WTC11 (cell line): ENCODE measurements at regions not wholly inside any gene's neighbourhood (a gene's known extent, or its start where the extent isn't known, plus 50 kb on each side); places are given as distances from the start of the nearest gene placed in this dataset.

Source experiments
- ATAC-seq: fragments of 200-7000 bp; cut with Tn5 transposase; 2 replicates; pipeline ENCODE4 v1.10.0; 2021; ENCODE audit warnings: mild to moderate bottlenecking, moderate library complexity
- CTCF ChIA-PET: fragments of 300-600 bp; sonication (Branson Sonifier 250); formaldehyde crosslinking; loops from one replicate; lab custom pipeline; 2021; ENCODE audit warnings: antibody characterized with exemption; lab: Charles Lee
- POLR2A ChIA-PET: fragments of 350-600 bp; sonication (Branson Sonifier 250); formaldehyde crosslinking; loops from one replicate; lab custom pipeline; 2021; ENCODE audit warnings: antibody characterized with exemption; lab: Charles Lee
- DNase-seq: peaks from one replicate; pipeline ENCODE4 v3.0.0; 2021; ENCODE audit warnings: low spot score
- H3K27ac Mint-ChIP-seq: 2 replicates; pipeline ENCODE4 v1.8.0; 2021; ENCODE audit warnings: mixed read lengths
- H3K27me3 Mint-ChIP-seq: 2 replicates; pipeline ENCODE4 v1.8.0; 2021; ENCODE audit warnings: low read depth, mild to moderate bottlenecking, moderate library complexity, mixed read lengths
- H3K36me3 Mint-ChIP-seq: 2 replicates; pipeline ENCODE4 v1.8.0; 2021; ENCODE audit warnings: mixed read lengths
- H3K4me1 Mint-ChIP-seq: 2 replicates; pipeline ENCODE4 v1.8.0; 2022; ENCODE audit warnings: mixed read lengths
- H3K4me3 Mint-ChIP-seq: 2 replicates; pipeline ENCODE4 v1.8.0; 2021; ENCODE audit warnings: mild to moderate bottlenecking, moderate library complexity, mixed read lengths
- H3K9me3 Mint-ChIP-seq: 2 replicates; pipeline ENCODE4 v1.8.0; 2021; ENCODE audit warnings: mixed read lengths
- ATF3 ChIP-seq: sonication (generic); formaldehyde crosslinking; conservative IDR thresholded peaks from 2 replicates; pipeline ENCODE4 v1.8.1; 2022; ENCODE audit warnings: mild to moderate bottlenecking, missing genetic modification reagents
- CDX4 ChIP-seq: fragments of 250-450 bp; sonication (Bioruptor Pico); IDR thresholded peaks from 2 replicates; pipeline ENCODE4 v1.9.0; 2021; ENCODE audit warnings: moderate library complexity, mild to moderate bottlenecking, inconsistent platforms, borderline replicate concordance
- EMX1 ChIP-seq: fragments of 250-450 bp; sonication (Bioruptor Pico); IDR thresholded peaks from 2 replicates; pipeline ENCODE4 v1.8.0; 2021; ENCODE audit warnings: mild to moderate bottlenecking
- ESRRA ChIP-seq: sonication (generic); formaldehyde crosslinking; IDR thresholded peaks from 2 replicates; pipeline ENCODE4 v1.8.1; 2022; ENCODE audit warnings: mild to moderate bottlenecking, missing genetic modification reagents, borderline replicate concordance
- HMGA2 ChIP-seq: fragments of 250-450 bp; sonication (Bioruptor Pico); IDR thresholded peaks from 2 replicates; pipeline ENCODE4 v1.4.0; 2021; ENCODE audit warnings: mild to moderate bottlenecking, moderate library complexity
- HMGXB4 ChIP-seq: sonication (generic); formaldehyde crosslinking; IDR thresholded peaks from 2 replicates; pipeline ENCODE4 v1.8.1; 2023; ENCODE audit warnings: mild to moderate bottlenecking, moderate library complexity, missing genetic modification reagents
- JUN ChIP-seq: sonication (generic); formaldehyde crosslinking; IDR thresholded peaks from 2 replicates; pipeline ENCODE4 v1.8.0; 2023; ENCODE audit warnings: mild to moderate bottlenecking, missing genetic modification reagents
- KAT7 ChIP-seq: sonication (generic); formaldehyde crosslinking; IDR thresholded peaks from 2 replicates; pipeline ENCODE4 v1.8.1; 2023; ENCODE audit warnings: missing genetic modification reagents, mild to moderate bottlenecking, borderline replicate concordance
- NFATC4 ChIP-seq: fragments of 250-450 bp; sonication (Bioruptor Pico); IDR thresholded peaks from 2 replicates; pipeline ENCODE4 v1.9.0; 2021; ENCODE audit warnings: mild to moderate bottlenecking
- NFE2L1 ChIP-seq: sonication (generic); formaldehyde crosslinking; IDR thresholded peaks from 2 replicates; pipeline ENCODE4 v1.8.1; 2023; ENCODE audit warnings: missing genetic modification reagents
- NFYB ChIP-seq: sonication (generic); formaldehyde crosslinking; conservative IDR thresholded peaks from 2 replicates; pipeline ENCODE4 v1.8.0; 2022; ENCODE audit warnings: low read depth, missing genetic modification reagents
- PRDM15 ChIP-seq: sonication (generic); formaldehyde crosslinking; IDR thresholded peaks from 2 replicates; pipeline ENCODE4 v1.8.0; 2022; ENCODE audit warnings: missing genetic modification reagents
- PRRX2 ChIP-seq: fragments of 250-450 bp; sonication (Bioruptor Pico); IDR thresholded peaks from 2 replicates; pipeline ENCODE4 v1.8.0; 2021; ENCODE audit warnings: mild to moderate bottlenecking
- RORB ChIP-seq: fragments of 250-450 bp; sonication (Bioruptor Pico); IDR thresholded peaks from 2 replicates; pipeline ENCODE4 v1.9.0; 2021; ENCODE audit warnings: mild to moderate bottlenecking
- SP1 ChIP-seq: sonication (generic); formaldehyde crosslinking; conservative IDR thresholded peaks from 2 replicates; pipeline ENCODE4 v1.8.1; 2022; ENCODE audit warnings: missing genetic modification reagents
- TEAD4 ChIP-seq: sonication (generic); formaldehyde crosslinking; IDR thresholded peaks from 2 replicates; pipeline ENCODE4 v1.8.0; 2022; ENCODE audit warnings: mild to moderate bottlenecking, missing genetic modification reagents
- USF1 ChIP-seq: sonication (generic); formaldehyde crosslinking; IDR thresholded peaks from 2 replicates; pipeline ENCODE4 v1.8.0; 2022; ENCODE audit warnings: mild to moderate bottlenecking, missing genetic modification reagents
- ZBTB21 ChIP-seq: sonication (generic); formaldehyde crosslinking; IDR thresholded peaks from 2 replicates; pipeline ENCODE4 v1.8.1; 2023; ENCODE audit warnings: mild to moderate bottlenecking, missing genetic modification reagents, borderline replicate concordance
- ZBTB43 ChIP-seq: sonication (generic); formaldehyde crosslinking; IDR thresholded peaks from 2 replicates; pipeline ENCODE4 v1.8.1; 2023; ENCODE audit warnings: mild to moderate bottlenecking, missing genetic modification reagents
- ZNF121 ChIP-seq: sonication (generic); formaldehyde crosslinking; IDR thresholded peaks from 2 replicates; pipeline ENCODE4 v1.8.0; 2023; ENCODE audit warnings: missing genetic modification reagents
- ZNF232 ChIP-seq: sonication (generic); formaldehyde crosslinking; IDR thresholded peaks from 2 replicates; pipeline ENCODE4 v1.8.0; 2022; ENCODE audit warnings: mild to moderate bottlenecking, missing genetic modification reagents
- ZNF263 ChIP-seq: sonication (generic); formaldehyde crosslinking; IDR thresholded peaks from 2 replicates; pipeline ENCODE4 v1.8.1; 2022; ENCODE audit warnings: low read depth, mild to moderate bottlenecking, moderate library complexity, missing genetic modification reagents
- ZNF317 ChIP-seq: sonication (generic); formaldehyde crosslinking; IDR thresholded peaks from 2 replicates; pipeline ENCODE4 v1.8.1; 2023; ENCODE audit warnings: low read depth, mild to moderate bottlenecking, moderate library complexity, missing genetic modification reagents, borderline replicate concordance
- ZNF396 ChIP-seq: fragments of 250-450 bp; sonication (Bioruptor Pico); IDR thresholded peaks from 2 replicates; pipeline ENCODE4 v1.8.0; 2021; ENCODE audit warnings: mild to moderate bottlenecking, moderate library complexity, borderline replicate concordance
- ZNF671 ChIP-seq: fragments of 250-450 bp; sonication (Bioruptor Pico); IDR thresholded peaks from 2 replicates; pipeline ENCODE4 v1.8.0; 2021; ENCODE audit warnings: mild to moderate bottlenecking

GRCh38 chr21:38952890-38953289 is 147.2 kb downstream of the ETS2 start:
- peaks cover 5% of the 10 kb centered on the region for H3K4me1 Mint-ChIP-seq
- no peak for TF ChIP-seq NFYB (CRISPR knock-in tag)
- no peak for TF ChIP-seq RORB (CRISPR knock-in tag)
- TF ChIP-seq CDX4 = no peak
- no peak for TF ChIP-seq ZNF396 (CRISPR knock-in tag)
- no peak for TF ChIP-seq NFE2L1
- TF ChIP-seq SP1 (CRISPR knock-in tag) = no peak
- TF ChIP-seq ATF3 (CRISPR knock-in tag) = no peak
- no peak for TF ChIP-seq PRRX2 (CRISPR knock-in tag)
- TF ChIP-seq ZNF263 (CRISPR knock-in tag) = no peak
- TF ChIP-seq TEAD4 (CRISPR knock-in tag) = no peak
- TF ChIP-seq ESRRA (CRISPR knock-in tag) = no peak
- no peak for TF ChIP-seq ZBTB21 (CRISPR knock-in tag)
- TF ChIP-seq, all 79 proteins: peak for 0
- Mint-ChIP-seq H3K36me3 (no peaks in the 10 kb centered on the region), H3K9me3 (peaks cover 18% of the 10 kb centered on the region), H3K27me3 (no peaks in the 10 kb centered on the region), H3K4me3 (no peak overlapping the region), H3K27ac (no peak overlapping the region)
- DNase-seq (no peak), ATAC-seq (no peak)
- POLR2A ChIA-PET = no interaction called here
- CTCF ChIA-PET = interaction anchor here (1.2 kb wide), 1 partner anchor 38 kb away, joined by 3 read pairs; no protein-coding TSS in a partner anchor

- Mint-ChIP-seq H3K4me3 (no peak overlapping the region), H3K36me3 (no peaks in the 10 kb centered on the region), H3K27me3 (peaks cover 7% of the 10 kb centered on the region), H3K27ac (no peak overlapping the region), H3K9me3 (peaks cover 18% of the 10 kb centered on the region), H3K4me1 (peaks cover 7% of the 10 kb centered on the region)
- ChIA-PET CTCF (no interaction called here), POLR2A (no interaction called here)
- DNase-seq (no peak), ATAC-seq (no peak)
- no peak for TF ChIP-seq KAT7 (CRISPR knock-in tag)
- no peak for TF ChIP-seq ZBTB43 (CRISPR knock-in tag)
- no peak for TF ChIP-seq ZNF232
- no peak for TF ChIP-seq HMGXB4
- no peak for TF ChIP-seq RORB (CRISPR knock-in tag)
- no peak for TF ChIP-seq CDX4
- TF ChIP-seq ZNF121 = no peak
- TF ChIP-seq JUN (CRISPR knock-in tag) = no peak
- no peak for TF ChIP-seq PRDM15 (CRISPR knock-in tag)
- TF ChIP-seq HMGA2 = no peak
- TF ChIP-seq EMX1 = no peak
- TF ChIP-seq USF1 = no peak
- no peak for TF ChIP-seq SP1 (CRISPR knock-in tag)
- TF ChIP-seq NFATC4 (CRISPR knock-in tag) = no peak
- TF ChIP-seq ZNF263 (CRISPR knock-in tag) = no peak
- TF ChIP-seq ZNF671 (CRISPR knock-in tag) = no peak
- no peak for TF ChIP-seq ZNF317
Observed at GRCh38 chr21:38951095-38951730, 145.5 kb downstream of the ETS2 start.
